Fibroblast of peridontal ligament (primary cell): ENCODE measurements at regions not wholly inside any gene's neighbourhood (a gene's known extent, or its start where the extent isn't known, plus 50 kb on each side); places are given as distances from the start of the nearest gene placed in this dataset.

Source experiments
- DNase-seq: peaks from one replicate; pipeline ENCODE4 v3.0.0-alpha.2; 2010; ENCODE audit errors: extremely low read depth

- DNase-seq, result no peak
These were observed 723.3 kb upstream of the MAP3K7 start for GRCh38 chr6:91310178-91310577.

DNA sequence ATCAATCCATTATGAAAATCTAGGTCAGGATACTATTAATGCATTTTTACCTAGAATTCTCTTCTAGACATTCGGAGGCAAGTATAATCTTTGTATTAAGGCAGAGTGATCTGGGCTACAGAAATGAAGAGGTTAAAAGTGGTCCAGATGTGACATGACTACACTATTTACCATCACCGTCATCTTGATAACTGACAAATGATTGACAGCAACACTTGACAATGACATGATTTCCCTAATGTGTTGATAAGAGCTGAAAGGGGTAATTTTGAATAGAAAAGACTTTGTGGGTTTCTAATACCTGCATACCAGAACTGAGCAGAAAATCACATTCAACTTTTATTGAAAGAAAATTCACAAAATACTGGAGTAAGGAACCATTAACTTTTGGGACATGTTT lies 718.9 kb upstream of the MAP3K7 start:
- DNase-seq, result no peak

DNA sequence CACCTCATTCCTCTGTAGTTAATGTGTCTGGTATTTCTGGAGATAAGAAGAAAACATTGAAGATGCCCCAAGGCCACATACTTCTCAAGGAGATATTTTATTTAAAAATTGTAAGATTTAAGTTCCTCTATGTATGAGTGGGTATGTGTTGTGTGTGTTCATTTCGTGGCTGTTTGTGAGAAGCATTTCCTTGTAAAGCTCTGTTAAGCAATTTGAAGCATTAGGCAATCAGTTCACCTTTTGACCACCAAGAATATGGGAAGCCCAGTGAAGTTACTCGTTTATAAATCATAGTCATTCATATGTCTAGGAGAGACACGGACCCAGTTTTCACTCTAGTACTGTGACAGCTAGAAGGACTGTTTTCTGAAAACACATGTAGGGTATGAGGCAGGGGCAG lies 717.6 kb upstream of the MAP3K7 start:
- no peak for DNase-seq

DNA sequence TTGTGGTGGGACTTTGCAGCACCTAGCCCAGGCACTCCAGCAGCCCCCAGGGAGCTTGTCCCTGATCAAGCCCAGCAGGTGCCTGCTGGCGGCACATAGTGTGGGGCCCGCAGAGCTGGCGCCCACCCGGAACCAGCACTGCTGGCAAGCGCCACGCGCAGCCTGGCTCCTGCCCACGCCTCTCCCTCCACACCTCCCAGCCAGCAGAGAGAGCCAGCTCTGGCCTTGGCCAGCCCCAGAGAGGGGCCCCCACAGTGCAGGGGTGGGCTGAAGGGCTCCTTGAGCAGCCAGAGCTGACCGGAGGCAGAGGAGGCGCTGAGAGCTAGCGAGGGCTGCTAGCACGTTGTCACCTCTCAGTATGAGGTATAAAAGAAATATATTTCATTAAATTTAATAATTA lies 716.5 kb upstream of the MAP3K7 start:
- DNase-seq, result no peak

GRCh38 chr6:91299544-91300491 lies 712.9 kb upstream of the MAP3K7 start:
- no peak for DNase-seq

- DNase-seq, result no peak
These were observed 711.8 kb upstream of the MAP3K7 start for GRCh38 chr6:91298543-91299145.

- DNase-seq, result no peak
These were observed 706.5 kb upstream of the MAP3K7 start for GRCh38 chr6:91293395-91293794.

DNA sequence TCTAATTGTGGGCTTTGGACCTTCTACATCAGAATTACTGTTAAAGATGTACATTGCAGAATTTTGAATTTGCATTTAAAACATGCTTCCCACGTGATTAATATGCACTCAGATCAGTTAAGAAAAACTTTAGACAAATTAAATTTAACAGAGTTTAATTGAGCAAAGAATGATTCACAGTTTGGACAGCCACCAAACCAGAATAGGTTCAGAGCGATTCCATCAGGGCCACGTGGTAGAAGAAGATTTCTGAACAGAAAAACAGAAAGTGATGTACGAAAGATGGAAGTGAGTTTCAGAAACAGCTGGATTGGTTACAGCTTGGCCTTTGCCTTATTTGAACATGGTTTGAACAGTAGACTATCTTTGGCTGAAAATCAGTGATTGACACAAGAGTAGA lies 704.2 kb upstream of the MAP3K7 start:
- no peak for DNase-seq

- no peak for DNase-seq
These were observed 701.9 kb upstream of the MAP3K7 start for GRCh38 chr6:91288741-91289140.

GRCh38 chr6:91281901-91282300 lies 695.0 kb upstream of the MAP3K7 start:
- no peak for DNase-seq

GRCh38 chr6:91280494-91280830 lies 693.6 kb upstream of the MAP3K7 start:
- DNase-seq, result no peak

DNA sequence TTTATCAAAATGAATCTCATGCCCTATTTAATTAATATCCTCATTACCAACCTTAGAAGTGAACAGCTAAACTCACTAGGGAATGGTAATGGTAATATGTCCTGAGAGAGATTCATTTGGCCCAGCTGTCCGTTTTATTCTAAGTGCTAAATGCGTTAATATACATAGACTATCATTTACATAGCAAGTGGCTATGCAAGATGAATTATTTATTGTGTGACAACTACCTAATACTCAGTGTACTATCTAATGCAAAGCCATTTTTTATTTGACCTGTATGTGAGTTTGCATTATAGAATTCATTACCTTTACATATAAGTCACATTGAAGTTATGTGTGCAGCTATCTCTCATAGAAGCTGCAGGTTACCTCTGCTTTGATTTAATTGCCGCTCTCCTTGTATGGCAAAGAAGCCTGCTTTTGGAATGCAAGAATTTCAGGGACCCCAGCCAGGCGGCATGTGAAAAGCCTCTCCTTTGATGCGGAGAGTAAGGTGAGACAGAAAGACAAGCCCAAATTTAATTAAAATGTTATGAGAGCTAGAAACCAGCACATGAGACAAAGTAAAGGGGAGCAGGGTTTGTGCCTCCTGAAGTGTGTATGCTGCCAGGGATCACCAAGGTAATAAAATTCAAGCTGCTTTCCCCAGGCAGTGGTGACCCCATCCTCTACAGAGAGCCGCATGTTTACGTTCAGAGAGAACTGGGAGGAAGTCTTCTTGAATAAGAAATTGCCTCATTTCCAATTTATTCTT lies 693.0 kb upstream of the MAP3K7 start:
- DNase-seq, result no peak

- no peak for DNase-seq
These were observed 691.5 kb upstream of the MAP3K7 start for GRCh38 chr6:91278416-91278815.

GRCh38 chr6:91276315-91276714 lies 689.4 kb upstream of the MAP3K7 start:
- DNase-seq, result no peak

GRCh38 chr6:91273729-91274128 lies 686.9 kb upstream of the MAP3K7 start:
- DNase-seq, result no peak

- DNase-seq, result no peak
These were observed 684.9 kb upstream of the MAP3K7 start for GRCh38 chr6:91271807-91272206.

DNA sequence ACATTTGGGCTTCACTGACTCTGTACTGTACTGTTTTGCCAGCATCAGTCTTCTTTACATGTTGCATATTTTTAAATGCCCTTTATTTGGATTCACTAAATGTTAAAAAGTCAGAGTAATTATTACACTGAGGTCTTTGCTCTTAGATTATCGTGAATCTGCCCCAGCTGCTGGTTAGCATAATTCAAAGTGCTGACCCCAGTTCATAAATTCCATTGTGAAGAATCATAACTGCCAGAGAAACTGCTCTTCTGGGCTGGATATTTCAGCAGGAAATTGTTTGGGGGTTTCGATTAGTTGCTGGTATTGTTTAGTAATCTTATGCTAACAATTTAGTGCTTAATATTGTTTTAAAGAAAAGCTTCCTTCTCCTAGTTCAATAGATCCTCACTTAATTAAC lies 682.1 kb upstream of the MAP3K7 start:
- no peak for DNase-seq

DNA sequence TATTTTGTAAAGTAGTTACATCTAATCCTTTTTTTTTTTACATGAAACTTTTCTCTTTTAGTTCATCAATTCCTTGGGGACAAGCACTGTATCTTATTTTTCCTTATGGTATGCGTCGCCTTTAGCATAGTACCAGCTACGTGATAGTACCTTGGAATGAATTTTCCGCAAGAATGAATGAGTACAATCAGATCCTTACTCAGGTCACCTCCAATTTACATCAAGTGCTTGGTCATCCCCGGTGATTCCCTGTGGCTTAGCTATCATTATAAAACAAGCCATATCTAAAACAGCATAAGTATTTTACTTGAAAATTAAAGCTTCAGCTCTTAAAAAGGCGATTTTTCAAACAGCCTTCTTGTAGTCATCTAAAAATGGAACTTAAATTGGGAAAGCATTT lies 680.4 kb upstream of the MAP3K7 start:
- DNase-seq, result no peak

DNA sequence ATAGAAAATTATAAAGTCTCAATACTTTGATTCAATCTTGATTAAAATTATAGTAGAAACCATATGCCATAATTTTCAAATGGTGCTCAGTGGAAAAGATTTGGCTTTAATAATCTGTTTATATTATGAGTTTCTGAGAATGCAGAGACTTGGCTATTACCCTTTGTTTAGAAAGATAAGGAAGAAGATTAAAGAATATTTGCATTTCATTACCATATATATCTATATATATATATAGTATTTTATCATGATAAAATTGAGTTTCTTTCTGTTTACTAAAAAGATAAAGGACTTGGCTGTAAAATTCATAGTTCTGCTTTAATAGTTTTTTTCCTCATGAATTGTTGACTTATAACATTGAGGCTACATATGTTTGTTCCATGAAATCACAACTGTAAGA lies 679.3 kb upstream of the MAP3K7 start:
- DNase-seq, result no peak

GRCh38 chr6:91243436-91243835 lies 656.6 kb upstream of the MAP3K7 start:
- DNase-seq, result no peak

GRCh38 chr6:91242614-91242949 lies 655.7 kb upstream of the MAP3K7 start:
- no peak for DNase-seq

DNA sequence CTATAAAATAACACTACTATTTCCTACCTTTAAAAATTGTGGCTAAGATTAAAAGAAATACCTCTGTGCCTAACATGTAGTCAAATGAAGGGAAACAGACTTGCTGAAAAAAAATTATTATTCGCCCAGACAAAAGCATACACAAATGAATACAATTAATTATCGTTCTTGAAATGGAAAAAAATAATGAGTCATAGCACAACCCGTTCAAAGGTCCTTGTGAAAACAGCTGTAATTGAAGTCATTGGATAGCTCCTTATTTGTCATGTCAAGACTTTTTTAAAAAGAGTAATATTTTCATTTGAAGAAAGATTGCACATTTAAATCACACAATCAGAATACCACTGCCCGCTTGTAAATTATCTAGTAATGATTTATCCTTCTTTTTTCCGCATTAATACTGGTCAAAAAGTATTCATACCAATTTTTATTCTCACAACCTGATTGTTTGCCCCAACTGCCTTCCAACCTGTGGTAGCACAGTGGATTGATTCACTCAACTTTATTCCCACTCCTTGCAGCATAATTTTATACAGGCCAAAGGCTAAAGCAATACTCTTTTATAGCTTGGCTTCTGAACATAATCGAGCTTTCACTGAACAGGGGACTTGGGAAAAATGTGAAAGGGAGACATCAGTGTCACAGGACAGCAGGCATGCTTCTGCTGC lies 655.2 kb upstream of the MAP3K7 start:
- no peak for DNase-seq
